GM20000 (cell line): ENCODE measurements at regions not wholly inside any gene's neighbourhood (a gene's known extent, or its start where the extent isn't known, plus 50 kb on each side); places are given as distances from the start of the nearest gene placed in this dataset.

Source experiments
- DNase-seq: peaks from one replicate; pipeline ENCODE4 v3.0.0; 2012; ENCODE audit warnings: low spot score
- TF ChIP-seq, protein P1 (sequence below): IDR thresholded peaks from 2 replicates; pipeline ENCODE4 v1.5.1; 2012; ENCODE audit warnings: mild to moderate bottlenecking, control low read depth; ENCODE audit errors: extremely low read depth, missing control alignments

DNA sequence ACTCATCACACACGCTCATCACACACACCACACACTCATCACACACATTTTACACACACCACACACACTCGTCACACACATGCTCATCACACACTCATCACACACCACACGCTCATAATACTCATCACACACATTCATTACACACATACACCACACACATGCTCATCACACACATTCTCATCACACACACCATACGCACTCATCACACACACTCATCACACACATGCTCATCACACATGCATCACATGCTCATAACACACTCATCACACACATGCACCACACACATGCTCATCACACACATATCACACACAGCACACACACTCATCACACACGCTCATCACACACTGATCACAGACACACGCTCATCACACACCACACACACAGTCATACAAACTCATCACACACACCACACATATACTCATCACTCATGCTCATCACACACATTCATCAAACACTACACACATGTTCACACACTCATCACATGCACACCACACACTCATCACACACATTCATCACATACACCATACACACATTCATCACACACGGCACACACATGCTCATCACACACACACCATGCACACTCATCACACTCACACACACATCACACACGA lies 247.1 kb upstream of the SGCG start:
- DNase-seq = no peak
- TF ChIP-seq, protein P1, sequence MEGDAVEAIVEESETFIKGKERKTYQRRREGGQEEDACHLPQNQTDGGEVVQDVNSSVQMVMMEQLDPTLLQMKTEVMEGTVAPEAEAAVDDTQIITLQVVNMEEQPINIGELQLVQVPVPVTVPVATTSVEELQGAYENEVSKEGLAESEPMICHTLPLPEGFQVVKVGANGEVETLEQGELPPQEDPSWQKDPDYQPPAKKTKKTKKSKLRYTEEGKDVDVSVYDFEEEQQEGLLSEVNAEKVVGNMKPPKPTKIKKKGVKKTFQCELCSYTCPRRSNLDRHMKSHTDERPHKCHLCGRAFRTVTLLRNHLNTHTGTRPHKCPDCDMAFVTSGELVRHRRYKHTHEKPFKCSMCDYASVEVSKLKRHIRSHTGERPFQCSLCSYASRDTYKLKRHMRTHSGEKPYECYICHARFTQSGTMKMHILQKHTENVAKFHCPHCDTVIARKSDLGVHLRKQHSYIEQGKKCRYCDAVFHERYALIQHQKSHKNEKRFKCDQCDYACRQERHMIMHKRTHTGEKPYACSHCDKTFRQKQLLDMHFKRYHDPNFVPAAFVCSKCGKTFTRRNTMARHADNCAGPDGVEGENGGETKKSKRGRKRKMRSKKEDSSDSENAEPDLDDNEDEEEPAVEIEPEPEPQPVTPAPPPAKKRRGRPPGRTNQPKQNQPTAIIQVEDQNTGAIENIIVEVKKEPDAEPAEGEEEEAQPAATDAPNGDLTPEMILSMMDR = no peak

DNA sequence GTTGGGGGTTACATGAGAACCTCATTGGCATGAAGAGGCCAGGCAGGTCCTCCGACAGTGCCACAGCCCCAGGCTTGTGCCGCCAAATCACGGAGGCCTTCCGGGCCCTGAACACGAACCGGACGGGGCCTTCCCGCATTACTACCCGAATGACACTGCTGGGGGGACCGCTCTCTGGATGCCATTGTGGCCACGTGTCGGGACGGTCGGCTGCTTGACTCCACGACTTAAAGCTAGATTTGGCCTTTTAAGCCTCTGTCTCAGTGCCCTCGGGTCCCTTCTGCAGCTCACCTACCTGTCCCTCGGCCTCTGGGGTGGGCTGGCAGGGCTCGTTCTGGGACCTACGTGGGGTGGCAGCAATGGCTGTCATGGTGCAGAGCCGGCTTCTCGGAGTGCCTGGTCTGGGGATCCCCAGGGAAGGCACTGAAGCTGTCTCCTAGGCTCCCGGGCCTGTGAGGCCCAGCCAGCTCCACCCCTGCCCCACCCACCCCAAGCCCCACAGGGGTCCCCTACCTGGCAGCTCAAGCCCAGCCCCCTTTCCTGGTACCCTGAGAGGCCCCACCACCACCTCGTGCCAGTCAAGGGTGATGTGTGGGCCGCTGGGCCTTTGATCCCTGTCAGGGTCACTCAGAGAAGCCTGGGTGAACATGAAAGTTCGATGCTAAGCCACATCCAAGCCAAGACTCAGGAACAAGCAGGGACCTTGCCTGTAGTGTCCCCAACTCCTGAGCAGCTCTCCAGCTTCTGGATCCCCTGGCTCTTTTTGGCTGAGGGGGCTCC lies 245.8 kb upstream of the SGCG start:
- DNase-seq = peak; percentile 2
- TF ChIP-seq, protein P1 = no peak

GRCh38 chr13:22936228-22936627 lies 244.6 kb upstream of the SGCG start:
- DNase-seq = peak; percentile 6
- TF ChIP-seq, protein P1 = no peak

- no peak for DNase-seq
- TF ChIP-seq, protein P1 = no peak
Observed at GRCh38 chr13:22937241-22937640, 243.5 kb upstream of the SGCG start.

DNA sequence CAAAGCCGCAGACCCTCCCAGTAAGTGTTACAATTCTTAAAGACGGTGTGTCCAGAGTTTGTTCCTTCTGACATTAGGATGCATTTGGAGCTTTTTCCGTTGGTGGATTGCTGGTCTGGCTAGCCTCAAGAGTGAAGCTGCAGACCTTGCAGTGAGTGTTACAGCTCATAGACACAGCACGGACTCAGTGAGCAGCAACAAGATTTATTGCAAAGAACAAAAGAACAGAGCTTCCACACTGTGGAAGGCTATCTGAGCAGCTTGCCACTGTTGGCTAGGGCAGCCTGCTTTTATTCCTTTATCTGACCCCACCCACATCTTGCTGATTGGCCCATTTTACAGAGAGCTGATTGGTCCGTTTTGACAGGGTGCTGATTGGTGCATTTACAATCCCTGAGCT lies 242.8 kb upstream of the SGCG start:
- no peak for DNase-seq
- TF ChIP-seq, protein P1 = no peak

- TF ChIP-seq, protein P1 = no peak
- no peak for DNase-seq
Observed at GRCh38 chr13:22938576-22938975, 242.2 kb upstream of the SGCG start.

- TF ChIP-seq, protein P1 = no peak
- DNase-seq = peak; percentile 2
Observed at GRCh38 chr13:22939157-22939556, 241.6 kb upstream of the SGCG start.
